H1 (cell line): ENCODE measurements at regions not wholly inside any gene's neighbourhood (a gene's known extent, or its start where the extent isn't known, plus 50 kb on each side); places are given as distances from the start of the nearest gene placed in this dataset.

ENCODE experiments used
- CTCF ChIA-PET: fragments of 300-600 bp; sonication (Branson Sonifier 250); formaldehyde crosslinking; loops from one replicate; lab custom pipeline; 2021; ENCODE audit not compliant: partially characterized antibody; lab: Charles Lee
- POLR2A ChIA-PET: fragments of 300-600 bp; sonication (Branson Sonifier 250); formaldehyde crosslinking; loops from one replicate; lab custom pipeline; 2021; ENCODE audit warnings: inconsistent platforms; ENCODE audit not compliant: partially characterized antibody; lab: Charles Lee
- DNase-seq, 2 experiments: peaks; one replicate each; pipeline versions ENCODE4 v3.0.0 to v3.0.0-alpha.2; 2010 to 2022; ENCODE audit warnings: low spot score in 2 of 2, low read depth in 1 of 2, mixed read lengths in 1 of 2
- FAIRE-seq: peaks from 2 replicates; lab custom pipeline; 2011; peaks lifted over from hg19 to GRCh38; lab: Jason Lieb, UNC
- H2AFZ ChIP-seq: 2 replicates; pipeline ENCODE4 v1.8.1; 2012; ENCODE audit warnings: low read length, inconsistent platforms
- H2AK5ac ChIP-seq: 2 replicates; pipeline ENCODE4 v1.6.1; 2013; ENCODE audit warnings: low read depth, low read length
- H2BK120ac ChIP-seq: replicated peaks from 2 replicates; pipeline ENCODE3; 2013; ENCODE audit warnings: low read depth, low read length, inconsistent platforms
- H2BK12ac ChIP-seq: 2 replicates; pipeline ENCODE4 v1.6.1; 2013; ENCODE audit warnings: low read depth, low read length
- H2BK15ac ChIP-seq: 2 replicates; pipeline ENCODE4 v1.6.1; 2013; ENCODE audit warnings: low read length
- H2BK20ac ChIP-seq: 2 replicates; pipeline ENCODE4 v1.6.1; 2013; ENCODE audit warnings: low read length
- H2BK5ac ChIP-seq: 2 replicates; pipeline ENCODE4 v1.6.1; 2013; ENCODE audit warnings: low read depth, low read length
- H3K14ac ChIP-seq: 2 replicates; pipeline ENCODE4 v1.6.1; 2013; ENCODE audit warnings: inconsistent platforms; ENCODE audit not compliant: insufficient read length
- H3K18ac ChIP-seq: 2 replicates; pipeline ENCODE4 v1.6.1; 2013; ENCODE audit warnings: low read length; ENCODE audit errors: extremely low read depth
- H3K23ac ChIP-seq: 2 replicates; pipeline ENCODE4 v1.6.1; 2013; ENCODE audit warnings: inconsistent platforms; ENCODE audit not compliant: insufficient read length
- H3K23me2 ChIP-seq: 2 replicates; pipeline ENCODE4 v1.6.1; 2013; ENCODE audit warnings: low read depth, low read length
- H3K27ac ChIP-seq: 2 replicates; pipeline ENCODE4 v1.6.1; 2011; ENCODE audit warnings: low read depth, low read length, inconsistent platforms
- H3K27me3 ChIP-seq, 4 experiments: replicated peaks in 1 of 4; 1 replicate in 1 of 4; 2 replicates in 3 of 4; pipeline versions ENCODE4 v1.6.1 to v1.8.1; 2011 to 2013; ENCODE audit warnings: low read length in 3 of 4, mild to moderate bottlenecking in 3 of 4, inconsistent platforms in 2 of 4, mixed read lengths in 2 of 4, moderate library complexity in 1 of 4; ENCODE audit not compliant: control insufficient read depth in 3 of 4, insufficient read depth in 3 of 4; ENCODE audit errors: extremely low read depth in 1 of 4
- H3K36me3 ChIP-seq, 4 experiments: 2 replicates each; pipeline versions ENCODE4 v1.6.1 to v1.8.1; 2011 to 2013; ENCODE audit warnings: mild to moderate bottlenecking in 4 of 4, low read length in 3 of 4, moderate library complexity in 2 of 4, control low read depth in 1 of 4, inconsistent platforms in 1 of 4; ENCODE audit not compliant: insufficient read depth in 4 of 4, control insufficient read depth in 2 of 4
- H3K4ac ChIP-seq: replicated peaks from 2 replicates; pipeline ENCODE3; 2013; ENCODE audit warnings: low read length, low read depth, mixed read lengths, inconsistent platforms; ENCODE audit not compliant: insufficient read length
- H3K4me1 ChIP-seq, 4 experiments: replicated peaks in 1 of 4; 1 replicate in 1 of 4; 2 replicates in 3 of 4; pipeline versions ENCODE4 v1.6.1 to v1.8.1; 2011 to 2013; ENCODE audit warnings: low read length in 3 of 4, inconsistent platforms in 2 of 4, mixed read lengths in 1 of 4; ENCODE audit not compliant: insufficient read depth in 4 of 4, control insufficient read depth in 3 of 4
- H3K4me2 ChIP-seq, 2 experiments: 2 replicates each; pipeline versions ENCODE4 v1.6.1 to v1.8.1; 2011 to 2013; ENCODE audit warnings: low read depth in 2 of 2, low read length in 2 of 2, control low read depth in 1 of 2, inconsistent platforms in 1 of 2, mild to moderate bottlenecking in 1 of 2; ENCODE audit not compliant: insufficient read depth in 1 of 2
- H3K4me3 ChIP-seq, 4 experiments: fragments of 200-600, 300-600 bp in 1 of 4; sonication (generic), shearing (Covaris generic), sonication (Bioruptor Twin) in 1 of 4; 2 replicates each; pipeline versions ENCODE4 v1.5.1 to v1.8.1; 2011 to 2016; ENCODE audit warnings: low read length in 4 of 4, low read depth in 3 of 4, control low read depth in 2 of 4, inconsistent platforms in 2 of 4, mild to moderate bottlenecking in 2 of 4, mixed read lengths in 1 of 4, moderate library complexity in 1 of 4; ENCODE audit not compliant: insufficient read depth in 2 of 4; ENCODE audit errors: extremely low read depth in 1 of 4
- H3K56ac ChIP-seq: replicated peaks from 2 replicates; pipeline ENCODE3; 2013; ENCODE audit warnings: low read depth, mild to moderate bottlenecking, mixed read lengths, low read length, inconsistent platforms; ENCODE audit not compliant: insufficient read length
- H3K79me1 ChIP-seq: 2 replicates; pipeline ENCODE4 v1.6.1; 2013; ENCODE audit warnings: low read depth, low read length, control low read depth
- H3K79me2 ChIP-seq, 2 experiments: 2 replicates each; pipeline versions ENCODE4 v1.6.1 to v1.8.1; 2012 to 2013; ENCODE audit warnings: low read length in 2 of 2, mild to moderate bottlenecking in 2 of 2, inconsistent platforms in 1 of 2; ENCODE audit not compliant: insufficient read depth in 2 of 2, control insufficient read depth in 1 of 2
- H3K9ac ChIP-seq, 4 experiments: replicated peaks in 1 of 4; 1 replicate in 1 of 4; 2 replicates in 3 of 4; pipeline versions ENCODE4 v1.6.1 to v1.8.1; 2011 to 2013; ENCODE audit warnings: low read depth in 3 of 4, low read length in 3 of 4, control low read depth in 2 of 4, mild to moderate bottlenecking in 2 of 4, moderate library complexity in 2 of 4, inconsistent platforms in 1 of 4; ENCODE audit errors: extremely low read depth in 1 of 4
- H3K9me3 ChIP-seq, 2 experiments: 2 replicates each; pipeline versions ENCODE4 v1.6.1 to v1.8.1; 2012 to 2013; ENCODE audit warnings: mild to moderate bottlenecking in 2 of 2, moderate library complexity in 2 of 2, control low read depth in 1 of 2, inconsistent platforms in 1 of 2, low read depth in 1 of 2, low read length in 1 of 2, mixed read lengths in 1 of 2; ENCODE audit not compliant: insufficient read depth in 2 of 2
- H4K20me1 ChIP-seq, 2 experiments: replicated peaks in 1 of 2; 2 replicates each; pipeline versions ENCODE3 to v1.8.1; 2011 to 2013; ENCODE audit warnings: inconsistent platforms in 2 of 2, low read length in 2 of 2, mild to moderate bottlenecking in 1 of 2; ENCODE audit not compliant: insufficient read depth in 2 of 2, control insufficient read depth in 1 of 2
- H4K5ac ChIP-seq: 2 replicates; pipeline ENCODE4 v1.6.1; 2013; ENCODE audit warnings: low read length, low read depth, mixed read lengths, inconsistent platforms; ENCODE audit not compliant: insufficient read length
- H4K8ac ChIP-seq: 2 replicates; pipeline ENCODE4 v1.8.0; 2013; ENCODE audit warnings: mild to moderate bottlenecking, moderate library complexity, low read length, inconsistent platforms; ENCODE audit not compliant: insufficient read depth; ENCODE audit errors: extremely low read depth
- H4K91ac ChIP-seq: replicated peaks from 2 replicates; pipeline ENCODE3; 2013; ENCODE audit warnings: low read length, mixed read lengths, inconsistent platforms; ENCODE audit not compliant: insufficient read length
- CHD1 ChIP-seq: IDR thresholded peaks from 2 replicates; pipeline ENCODE4 v1.6.1; 2012; ENCODE audit warnings: low read depth, low read length, improper control_type of control experiment
- CHD2 ChIP-seq: IDR thresholded peaks from 2 replicates; pipeline ENCODE4 v1.6.1; 2012; ENCODE audit warnings: low read length, improper control_type of control experiment
- JUN ChIP-seq: IDR thresholded peaks from 2 replicates; pipeline ENCODE4 v1.6.1; 2011; ENCODE audit warnings: low read depth, mild to moderate bottlenecking, improper control_type of control experiment, low read length
- KDM1A ChIP-seq: fragments of 200-600, 300-600 bp; sonication (generic); IDR thresholded peaks from 2 replicates; pipeline ENCODE4 v1.7.1; 2016; ENCODE audit warnings: mild to moderate bottlenecking, low read length, borderline replicate concordance
- KDM4A ChIP-seq: IDR thresholded peaks from one replicate; pipeline ENCODE4 v1.7.1; 2012; ENCODE audit warnings: low read depth, mild to moderate bottlenecking, moderate library complexity, low read length, inconsistent platforms; ENCODE audit not compliant: severe bottlenecking
- NANOG ChIP-seq: IDR thresholded peaks from 2 replicates; pipeline ENCODE4 v1.6.1; 2011; ENCODE audit warnings: low read length, low read depth, mild to moderate bottlenecking, inconsistent platforms; ENCODE audit not compliant: insufficient read depth, poor library complexity, severe bottlenecking
- PHF8 ChIP-seq: fragments of 200-600 bp; sonication (generic); conservative IDR thresholded peaks from 2 replicates; pipeline ENCODE4 v1.7.1; 2012; ENCODE audit warnings: low read depth, mild to moderate bottlenecking, inconsistent platforms, low read length, moderate library complexity
- POLR2A ChIP-seq, 2 experiments: IDR thresholded peaks; 1 replicate in 1 of 2; 2 replicates in 1 of 2; pipeline ENCODE4 v1.6.1; 2011; ENCODE audit warnings: low read depth in 2 of 2, low read length in 2 of 2, mild to moderate bottlenecking in 2 of 2; ENCODE audit errors: control extremely low read depth in 1 of 2
- POLR2AphosphoS5 ChIP-seq: IDR thresholded peaks from 2 replicates; pipeline ENCODE4 v1.6.1; 2011; ENCODE audit warnings: low read depth, low read length
- RFX5 ChIP-seq: IDR thresholded peaks from 2 replicates; pipeline ENCODE4 v1.6.1; 2011; ENCODE audit warnings: low read depth, low read length, improper control_type of control experiment, borderline replicate concordance
- SP1 ChIP-seq: IDR thresholded peaks from 2 replicates; pipeline ENCODE4 v1.6.1; 2011; ENCODE audit warnings: low read depth, low read length
- SP2 ChIP-seq: IDR thresholded peaks from 2 replicates; pipeline ENCODE4 v1.6.1; 2012; ENCODE audit warnings: mild to moderate bottlenecking, low read length, inconsistent platforms
- TBP ChIP-seq: IDR thresholded peaks from 2 replicates; pipeline ENCODE4 v1.6.1; 2011; ENCODE audit warnings: low read depth, low read length, improper control_type of control experiment
- TCF12 ChIP-seq: IDR thresholded peaks from 2 replicates; pipeline ENCODE4 v1.6.1; 2011; ENCODE audit warnings: low read depth, mild to moderate bottlenecking, low read length
- USF2 ChIP-seq: IDR thresholded peaks from 2 replicates; pipeline ENCODE4 v1.6.1; 2011; ENCODE audit warnings: low read length, improper control_type of control experiment
- whole genome bisulfite sequencing, 2 experiments: shearing (Covaris generic) in 1 of 2; methylation state at CpG; one replicate each; pipeline versions ENCODE4 v1.1.6 to v1.1.7; 2013 to 2015; ENCODE audit warnings: low lambda C conversion rate in 2 of 2, mixed read lengths in 2 of 2, inconsistent platforms in 1 of 2, low coverage in 1 of 2, missing lambda C conversion rate in 1 of 2; ENCODE audit not compliant: insufficient replicate concordance in 2 of 2, insufficient coverage in 1 of 2, insufficient read length in 1 of 2; ENCODE audit errors: extremely low coverage in 1 of 2, missing lambda C conversion rate in 1 of 2; 5-methylcytosine and 5-hydroxymethylcytosine counted together

- Histone ChIP-seq H3K9ac (no peak overlapping the region), H2BK12ac (no peak overlapping the region), H4K8ac (no peak overlapping the region; the same call in 1 of the 2 replicates), H3K4me3 (no peak overlapping the region), H3K18ac (no peak overlapping the region), H3K4me2 (no peak overlapping the region), H2BK15ac (no peak overlapping the region), H4K20me1 (no peaks in the 10 kb centered on the region), H2AK5ac (no peak overlapping the region), H3K9me3 (no peaks in the 10 kb centered on the region), H3K36me3 (no peaks in the 10 kb centered on the region), H4K5ac (no peak overlapping the region), H3K27ac (no peak overlapping the region), H3K14ac (no peak overlapping the region), H2BK5ac (no peak overlapping the region), H3K23me2 (no peaks in the 10 kb centered on the region), H2BK20ac (no peak overlapping the region), H2BK120ac (no peak overlapping the region), H3K79me1 (no peaks in the 10 kb centered on the region), H3K27me3 (no peaks in the 10 kb centered on the region), H2AFZ (0 out of 2 replicates have a peak overlapping the region, but pooled peaks have one; percentile 17), H3K4me1 (no peaks in the 10 kb centered on the region), H3K23ac (no peak overlapping the region), H3K79me2 (no peaks in the 10 kb centered on the region), H3K4ac (no peak overlapping the region), H3K56ac (no peak overlapping the region), H4K91ac (no peak overlapping the region)
- no peak for DNase-seq
- POLR2A ChIA-PET = no interaction called here
- CTCF ChIA-PET = interaction anchor here (0.6 kb wide), 1 partner anchor 112 kb away, joined by 3 read pairs; no protein-coding TSS in a partner anchor
- WGBS, 2 experiments = 96% methylated on average over 6 of the region's 7 CpGs; no CpG with 5 or more reads in 1 of the 2 experiments
- no peak for FAIRE-seq
- no peak for TF ChIP-seq POLR2AphosphoS5
- TF ChIP-seq SP1 = no peak
- no peak for TF ChIP-seq CHD2
- TF ChIP-seq TBP = no peak
- TF ChIP-seq USF2 = no peak
- TF ChIP-seq CHD1 = no peak
- TF ChIP-seq SP2 = no peak
- no peak for TF ChIP-seq POLR2A (IDR thresholded peaks at IDR 0.05; ENCODE audit: control extremely low read depth in 1 of 2, low read depth in 2 of 2, low read length in 2 of 2)
- TF ChIP-seq NANOG = no peak
- TF ChIP-seq KDM1A = no peak
- TF ChIP-seq PHF8 = no peak
- TF ChIP-seq RFX5 = no peak
- TF ChIP-seq TCF12 = no peak
- TF ChIP-seq JUN = no peak
- TF ChIP-seq KDM4A = no peak
Measured at GRCh38 chr9:16147726-16148125, 594.9 kb downstream of the CCDC171 start.
